ENCODE measurements at regions not wholly inside any gene's neighbourhood (a gene's known extent, or its start where the extent isn't known, plus 50 kb on each side); places are given as distances from the start of the nearest gene placed in this dataset.
"Not testable (repeated sequence)": the region's sequence is repeated elsewhere in the genome, so short reads cannot be mapped to it uniquely, and the experiment has no call there.

DNA sequence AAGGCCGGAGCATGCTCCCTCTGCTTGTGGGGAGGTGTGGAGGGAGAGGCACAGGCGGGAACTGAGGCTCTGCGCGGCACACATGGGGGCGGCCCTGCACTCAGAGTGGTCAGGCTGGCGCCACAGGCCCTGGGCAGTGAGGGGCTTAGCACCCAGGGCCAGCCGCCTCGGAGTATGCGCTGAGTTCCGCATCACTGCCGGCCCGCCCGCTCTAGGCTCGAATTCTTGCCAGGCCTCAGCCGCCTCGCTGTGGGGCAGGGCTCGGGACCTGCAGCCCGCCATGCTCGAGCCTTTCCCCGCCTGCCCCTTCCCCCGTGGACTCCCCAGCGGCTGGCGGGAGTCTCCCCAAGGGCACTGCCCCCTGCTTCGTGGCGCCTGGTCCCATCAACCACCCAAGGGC, 905.9 kb downstream of the SPATA31A6 start:
- not testable (repeated sequence) for DNase-seq

DNA sequence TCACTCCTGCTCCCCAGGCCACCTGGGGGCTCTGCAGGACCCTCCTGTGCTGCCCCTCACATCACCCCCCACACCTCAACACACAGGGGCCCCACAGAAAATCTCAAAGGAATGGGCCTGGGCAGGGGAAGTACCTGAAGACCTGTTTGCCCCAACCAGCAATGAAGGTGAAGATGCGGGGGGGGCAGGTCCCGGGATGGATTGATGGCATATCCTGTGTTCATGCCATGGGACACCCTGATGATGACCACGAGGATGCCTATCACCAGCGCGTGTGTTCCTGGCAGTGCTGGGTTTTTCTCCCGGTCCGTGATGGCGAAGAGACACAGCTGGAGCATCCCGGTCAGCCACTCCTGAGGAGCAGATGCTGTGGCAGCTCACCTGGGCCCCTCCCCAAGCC, 926.9 kb downstream of the SPATA31A6 start:
- DNase-seq: not testable (repeated sequence)

DNA sequence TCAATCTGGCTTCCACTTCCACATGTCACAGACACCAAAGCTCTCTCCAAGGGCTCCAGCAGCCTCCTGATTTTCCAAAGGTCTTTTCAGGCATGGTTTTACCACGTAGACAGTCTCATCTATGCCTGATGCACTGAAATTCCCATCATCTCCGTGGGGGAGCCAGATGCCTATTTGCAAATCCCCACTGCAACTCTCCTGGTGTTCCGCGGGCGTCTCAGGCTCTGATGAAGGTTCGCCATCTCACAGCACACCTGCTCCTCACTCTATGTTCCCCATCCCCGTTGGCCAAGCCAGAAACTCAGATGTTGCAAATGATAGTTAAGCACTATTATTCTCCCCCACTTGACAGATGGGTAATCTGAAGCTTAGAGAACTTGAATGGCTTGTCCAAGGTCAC, 929.4 kb downstream of the SPATA31A6 start:
- not testable (repeated sequence) for DNase-seq

DNA sequence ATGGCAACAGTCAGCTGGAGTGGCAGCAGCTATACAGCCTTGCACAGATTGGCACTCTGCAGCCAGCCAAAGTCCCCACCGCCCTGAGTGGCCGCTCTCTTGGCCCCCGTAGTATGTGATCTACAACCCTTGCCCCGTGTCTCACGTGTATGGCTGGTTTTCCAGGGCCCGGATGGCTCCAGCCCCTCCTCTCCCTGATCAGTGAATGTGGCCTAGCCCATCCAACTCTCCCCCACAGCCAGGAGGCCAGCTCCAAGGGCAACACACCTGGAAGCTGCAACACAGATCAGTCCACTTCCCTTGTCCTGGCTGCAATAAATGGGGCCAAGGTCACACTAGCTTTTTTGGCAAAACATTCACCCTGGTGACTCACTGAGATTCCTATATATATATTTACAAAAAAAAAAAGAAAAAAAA, 932.4 kb downstream of the SPATA31A6 start:
- not testable (repeated sequence) for DNase-seq

DNA sequence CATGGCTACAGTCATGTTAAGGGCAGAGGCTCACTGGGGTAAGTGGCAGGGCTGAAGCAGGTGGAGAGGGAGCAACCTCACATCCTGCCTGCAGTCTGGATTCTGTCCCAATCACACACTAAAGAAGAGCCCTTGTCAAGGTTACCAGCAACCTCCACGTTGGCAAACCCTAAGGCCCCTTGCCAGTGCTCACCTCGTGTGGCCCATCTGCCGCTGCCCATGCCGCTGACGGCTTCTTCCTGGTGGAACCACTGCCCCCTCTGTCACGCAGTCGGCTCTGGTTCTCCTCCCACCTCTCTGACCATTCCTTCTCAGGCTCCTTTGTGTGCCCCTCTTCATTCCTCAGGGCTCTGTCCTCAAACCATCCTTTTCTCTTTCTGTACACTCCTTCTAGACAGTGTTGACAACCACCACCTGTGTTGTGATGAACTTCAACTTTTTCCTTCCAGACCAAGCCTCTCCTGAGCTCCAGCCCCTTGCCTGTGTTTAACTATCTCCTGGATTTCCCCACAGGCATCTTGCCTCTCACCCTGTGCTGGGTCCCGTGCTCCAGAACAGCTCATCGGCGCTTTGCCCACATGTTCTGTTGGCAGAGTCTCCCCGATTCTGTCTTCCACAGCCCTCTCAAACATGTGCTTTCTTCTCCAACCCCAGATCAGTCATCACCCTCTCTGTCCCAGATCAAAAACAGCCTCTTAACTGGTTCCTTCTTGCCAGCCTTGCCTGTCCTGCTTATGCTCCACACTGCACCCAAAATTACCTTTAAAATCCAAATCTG, 934.8 kb downstream of the SPATA31A6 start:
- DNase-seq: not testable (repeated sequence)

DNA sequence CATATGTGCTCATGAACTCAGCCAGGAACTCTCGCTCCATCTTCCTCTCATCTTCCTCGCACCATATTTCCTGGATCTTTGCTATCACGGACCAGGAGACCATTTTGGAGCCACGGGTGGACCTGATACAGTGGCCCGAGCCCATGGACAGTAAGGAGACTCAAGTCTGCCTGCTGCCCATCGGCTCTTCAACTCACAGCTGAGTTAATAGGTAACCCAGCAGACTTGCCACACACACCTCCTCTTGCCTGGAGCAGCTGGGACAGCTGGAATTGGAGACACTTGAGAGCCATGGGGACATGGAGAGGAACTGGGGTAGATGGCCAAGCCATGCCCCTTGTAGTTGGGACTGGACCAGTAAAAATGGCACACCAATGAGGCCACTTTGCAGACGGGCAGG, 936.1 kb downstream of the SPATA31A6 start:
- DNase-seq: not testable (repeated sequence)

DNA sequence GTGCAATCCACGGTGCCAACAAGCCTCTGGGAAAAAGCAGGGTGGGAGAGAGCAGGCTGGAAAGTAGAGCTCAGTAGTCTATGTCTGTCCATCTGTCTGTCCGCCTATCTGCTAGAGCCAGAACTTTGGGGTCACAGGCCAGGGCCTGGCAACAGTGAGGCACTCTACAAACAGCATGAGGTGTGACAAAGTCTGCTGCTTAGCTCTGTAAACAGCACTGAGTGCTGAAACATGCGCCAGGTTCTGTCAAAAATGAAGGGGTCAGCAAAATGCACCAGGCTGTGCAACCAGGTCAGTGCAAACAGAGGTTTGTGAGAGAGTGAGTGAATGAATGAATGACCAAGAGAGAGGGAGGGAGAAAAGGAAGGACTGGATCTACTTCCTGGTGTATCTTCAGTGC, 936.5 kb downstream of the SPATA31A6 start:
- DNase-seq: not testable (repeated sequence)

DNA sequence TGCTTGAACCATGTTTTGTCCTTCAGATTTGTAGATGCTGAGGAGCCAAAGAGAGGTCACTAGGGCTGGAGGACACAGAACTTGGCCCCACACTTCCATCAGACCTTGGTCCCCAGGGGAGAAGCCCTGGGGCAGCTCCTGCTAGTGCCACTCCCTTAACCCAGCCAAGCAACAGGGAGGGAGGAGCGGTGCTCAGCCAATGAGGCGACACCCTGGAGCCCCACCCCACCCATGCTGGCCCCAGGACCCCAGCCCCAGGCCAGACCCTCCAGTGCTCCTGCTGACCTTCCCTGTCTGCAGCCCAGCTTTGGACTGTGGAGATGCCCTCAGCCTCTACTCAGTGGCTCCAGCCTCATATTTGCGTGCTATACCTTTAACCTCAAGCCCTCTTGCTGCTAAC, 942.4 kb downstream of the SPATA31A6 start:
- not testable (repeated sequence) for DNase-seq

DNA sequence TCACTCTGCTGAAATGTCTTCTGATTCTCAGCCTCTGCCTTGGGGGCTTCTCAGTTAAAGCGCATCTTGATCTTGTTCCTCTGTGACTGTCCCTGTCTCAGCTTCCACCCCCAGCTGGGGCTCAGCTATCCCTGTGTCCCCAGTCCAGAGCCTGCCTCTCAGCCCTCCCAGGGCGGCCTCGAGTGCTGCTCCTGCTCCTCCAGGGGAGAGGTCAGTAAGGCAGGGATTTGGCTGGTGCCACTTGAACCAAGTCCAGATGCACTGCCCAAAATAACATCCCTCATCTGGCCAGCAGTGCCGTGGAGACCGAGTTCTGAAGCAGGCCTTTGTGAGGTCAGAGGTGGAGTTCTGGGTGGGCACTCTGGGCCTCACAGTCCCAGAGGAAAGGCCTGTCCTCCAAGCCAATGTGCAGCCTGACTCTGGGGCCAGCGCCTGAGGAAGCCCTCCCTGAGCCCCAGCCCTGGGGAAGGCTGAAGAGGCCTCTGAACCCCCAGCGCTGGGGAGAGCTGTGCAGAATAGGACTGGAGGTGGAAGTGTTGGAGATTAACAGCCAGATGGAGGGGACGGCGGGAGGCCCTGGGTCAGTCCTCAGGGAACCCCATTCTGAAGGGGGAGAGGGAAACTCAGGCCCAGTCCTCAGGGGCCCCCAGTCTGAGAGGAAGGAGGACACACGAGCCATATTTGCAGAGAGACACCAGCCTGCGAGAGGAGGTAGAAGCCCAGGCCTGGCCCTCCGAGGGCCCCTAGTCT, 943.7 kb downstream of the SPATA31A6 start:
- DNase-seq: not testable (repeated sequence)

DNA sequence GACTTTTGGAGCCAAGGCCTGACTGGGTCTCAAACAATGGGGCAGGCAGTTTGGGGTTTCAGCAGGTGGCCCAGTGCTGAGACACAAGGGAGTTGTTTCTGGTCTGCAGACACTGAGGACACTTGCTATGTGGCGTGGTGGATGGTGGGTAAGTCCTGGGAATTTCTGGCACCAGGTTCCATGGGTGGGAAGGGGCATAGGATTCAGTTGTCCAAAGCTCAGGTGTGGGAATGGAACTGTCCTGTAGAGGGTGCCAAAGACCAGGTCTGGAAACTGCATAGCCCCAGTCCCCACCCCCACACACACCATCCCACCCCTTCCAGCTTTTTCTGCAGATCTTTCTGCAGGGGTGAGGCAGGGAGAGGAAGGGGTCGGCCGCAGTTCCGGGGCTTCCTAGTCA, 944.5 kb downstream of the SPATA31A6 start:
- DNase-seq: not testable (repeated sequence)

DNA sequence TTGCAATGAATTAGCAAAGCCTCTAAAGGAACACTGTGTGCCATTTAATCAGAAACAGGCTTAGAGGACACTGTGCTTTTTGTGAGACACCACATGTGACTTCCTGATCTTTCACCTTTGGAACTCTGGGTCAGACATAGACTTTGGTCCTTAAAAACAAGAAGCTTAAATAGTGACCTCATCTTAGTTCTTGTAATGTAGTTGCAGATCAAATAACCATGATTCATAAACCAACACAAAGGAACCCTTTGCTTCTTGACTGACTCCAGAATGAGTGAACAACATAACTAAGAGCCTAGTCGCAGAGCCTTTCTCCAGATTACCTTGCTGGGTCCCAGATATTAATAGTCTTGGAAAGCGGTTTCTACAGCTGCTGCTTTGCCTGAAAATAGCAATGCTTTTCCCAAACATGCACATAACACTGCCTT, 947.3 kb downstream of the SPATA31A6 start:
- DNase-seq: not testable (repeated sequence)

DNA sequence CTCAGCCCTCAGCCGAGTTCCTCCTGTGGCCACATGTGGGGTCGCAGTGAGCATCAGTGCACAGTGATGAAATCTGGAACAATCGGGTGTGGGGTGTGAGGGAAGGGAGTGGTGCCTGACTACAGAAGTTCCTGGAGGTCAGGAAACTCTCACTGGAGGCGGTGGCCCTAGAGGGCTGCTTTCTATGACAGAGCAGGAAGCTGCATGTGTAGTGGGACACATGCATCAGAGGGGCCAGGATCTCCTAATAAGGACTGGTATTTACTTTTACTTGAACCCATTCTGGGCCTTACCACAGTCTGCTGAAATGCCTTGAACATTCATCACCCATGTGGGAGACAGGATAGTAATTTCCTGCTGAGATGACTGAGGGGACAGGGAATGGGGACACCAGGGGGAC, 952.0 kb downstream of the SPATA31A6 start:
- DNase-seq: peak; percentile 59

DNA sequence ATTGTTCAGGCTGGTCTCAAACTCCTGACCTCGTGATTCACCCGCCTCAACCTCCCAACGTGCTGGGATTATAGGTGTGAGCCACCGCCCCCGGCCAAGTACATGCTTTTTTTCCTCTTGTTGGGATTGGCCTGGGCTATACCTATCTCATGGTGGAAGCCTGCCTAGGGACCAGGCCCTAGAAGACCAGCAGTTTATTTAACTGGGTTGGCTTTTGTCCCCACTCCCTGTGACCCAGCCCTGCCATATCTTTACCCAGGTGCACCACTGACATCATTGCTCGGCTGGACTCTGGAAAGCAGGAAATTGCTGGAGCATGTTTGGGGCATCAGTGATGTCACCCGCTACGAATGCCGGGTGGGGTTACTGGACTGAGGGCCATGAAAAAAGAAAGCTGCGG, 955.5 kb downstream of the SPATA31A6 start:
- DNase-seq: not testable (repeated sequence)

DNA sequence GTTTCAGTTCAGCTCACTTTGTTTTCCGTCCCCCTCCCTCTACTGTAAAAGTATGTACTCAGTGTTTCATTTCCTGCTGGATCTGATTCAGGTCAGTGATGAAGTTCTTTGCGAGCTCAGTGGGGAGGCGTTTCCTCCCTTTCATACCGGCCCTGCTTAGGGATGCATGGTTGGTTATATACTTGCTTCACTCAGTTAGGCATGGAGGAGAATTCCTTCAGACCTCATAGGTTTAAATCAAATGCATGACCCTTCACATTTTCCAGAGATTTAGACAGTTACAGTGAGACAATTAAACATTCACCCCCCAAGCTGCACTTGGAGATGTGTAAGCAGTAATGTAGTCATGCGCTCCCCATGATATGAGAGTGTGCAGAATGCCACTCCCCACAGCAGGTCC, 955.9 kb downstream of the SPATA31A6 start:
- not testable (repeated sequence) for DNase-seq

DNA sequence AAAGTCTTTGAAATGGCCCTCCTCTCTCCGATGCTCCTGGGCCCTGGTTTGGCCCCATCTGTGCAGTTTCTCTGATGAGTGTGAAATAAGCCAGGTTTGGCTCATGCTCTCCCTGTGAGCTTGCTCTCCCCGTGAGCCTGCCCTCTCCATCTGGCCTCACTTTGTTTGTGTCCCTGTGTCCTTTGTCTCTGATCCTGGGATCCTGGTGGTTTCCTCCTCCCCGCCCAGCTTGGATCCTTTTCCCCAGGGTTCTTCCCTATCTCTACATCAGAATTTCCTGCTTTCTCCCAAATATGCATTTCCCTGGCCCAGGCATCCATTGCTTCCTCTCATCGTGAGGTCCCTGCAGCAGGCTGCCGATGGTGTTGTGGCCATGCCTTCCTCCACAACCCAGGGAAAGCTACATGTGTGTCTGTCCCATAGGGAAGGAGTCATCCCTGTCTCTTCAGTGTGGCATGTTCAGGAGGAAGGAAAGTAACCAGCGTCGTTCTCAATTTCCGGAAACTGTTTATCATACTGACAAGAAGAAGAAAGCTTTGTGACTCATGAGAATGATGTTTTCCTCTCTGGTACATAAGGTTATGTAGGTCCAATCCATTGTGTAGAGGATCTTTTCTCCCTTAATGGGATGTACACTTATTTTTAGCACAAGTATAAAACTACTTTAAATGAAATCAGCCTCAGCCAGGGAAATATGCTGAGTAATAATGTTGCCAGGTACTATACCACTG, 956.6 kb downstream of the SPATA31A6 start:
- not testable (repeated sequence) for DNase-seq
